ENCODE measurements at regions not wholly inside any gene's neighbourhood (a gene's known extent, or its start where the extent isn't known, plus 50 kb on each side); places are given as distances from the start of the nearest gene placed in this dataset.

- H3K27me3 ChIP-seq: no peaks in the 10 kb centered on the region
- H3K36me3 ChIP-seq: no peaks in the 10 kb centered on the region
- H3K27ac ChIP-seq: no peak overlapping the region
- H3K4me1 ChIP-seq: no peaks in the 10 kb centered on the region
- DNase-seq: no peak
- 62% methylated on average over 5 of the region's 5 CpGs for WGBS (ENCODE audit: insufficient coverage, low coverage, low lambda C conversion rate, missing lambda C conversion rate)
- no peak overlapping the region for H3K4me3 ChIP-seq
- ATAC-seq: no peak
- intact Hi-C loops (cut with DNase I): no loop called here
- no peaks in the 10 kb centered on the region for H3K9me3 ChIP-seq
- TF ChIP-seq CTCF (IDR thresholded peaks at IDR 0.05): no peak
- no peak for TF ChIP-seq POLR2A (IDR thresholded peaks at IDR 0.05)
Observed at GRCh38 chr4:147401221-147401620, 79.7 kb upstream of the EDNRA start.

DNA sequence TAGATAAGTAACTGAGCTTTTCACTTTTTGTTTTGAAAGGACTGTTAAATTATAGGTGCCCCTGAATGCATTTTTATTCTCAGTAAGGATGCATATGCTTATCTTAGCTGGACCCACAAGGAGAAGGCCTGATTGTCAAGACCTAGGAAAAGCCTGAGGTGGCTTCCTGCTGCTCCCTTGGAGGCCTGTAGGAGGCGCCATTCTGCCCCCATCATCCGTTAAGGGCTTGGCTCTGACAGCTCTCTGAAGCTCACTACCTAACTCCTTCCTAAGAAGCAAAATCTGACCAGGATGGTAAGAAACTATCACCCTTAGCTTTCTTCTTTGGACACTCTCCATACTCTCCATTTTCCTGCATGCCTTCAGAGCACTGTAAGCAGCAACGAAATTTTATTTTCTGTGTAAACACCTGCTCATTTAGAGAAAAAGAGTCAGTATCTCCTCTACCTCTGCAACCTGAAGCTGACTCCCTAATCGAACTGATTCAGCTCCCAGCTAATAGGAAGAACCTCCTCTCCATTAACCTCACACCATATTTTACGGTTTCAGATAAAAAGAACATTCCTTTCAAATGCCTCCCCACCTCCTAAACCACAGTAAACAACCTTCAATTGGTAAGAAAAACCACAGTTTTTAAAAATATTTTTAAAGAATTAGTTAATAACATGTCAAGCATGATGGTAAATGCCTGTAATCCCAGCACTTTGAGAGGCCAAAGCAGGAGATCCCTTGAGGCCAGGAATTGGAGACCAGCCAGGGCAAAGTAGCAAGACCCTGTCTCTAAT lies 73.4 kb upstream of the EDNRA start:
- no peaks in the 10 kb centered on the region for H3K36me3 ChIP-seq
- H3K9me3 ChIP-seq: no peaks in the 10 kb centered on the region
- no peak overlapping the region for H3K4me3 ChIP-seq
- H3K27me3 ChIP-seq: no peaks in the 10 kb centered on the region
- no peak overlapping the region for H3K27ac ChIP-seq
- no peak for ATAC-seq
- DNase-seq: no peak
- no peaks in the 10 kb centered on the region for H3K4me1 ChIP-seq
- TF ChIP-seq CTCF (IDR thresholded peaks at IDR 0.05) (peak in 1 of 4 donors; percentile 5), POLR2A (IDR thresholded peaks at IDR 0.05) (no peak)
- 18% methylated on average over 5 of the region's 5 CpGs for WGBS (ENCODE audit: insufficient coverage, low coverage, low lambda C conversion rate, missing lambda C conversion rate)
- intact Hi-C loops (cut with DNase I): no loop called here

DNA sequence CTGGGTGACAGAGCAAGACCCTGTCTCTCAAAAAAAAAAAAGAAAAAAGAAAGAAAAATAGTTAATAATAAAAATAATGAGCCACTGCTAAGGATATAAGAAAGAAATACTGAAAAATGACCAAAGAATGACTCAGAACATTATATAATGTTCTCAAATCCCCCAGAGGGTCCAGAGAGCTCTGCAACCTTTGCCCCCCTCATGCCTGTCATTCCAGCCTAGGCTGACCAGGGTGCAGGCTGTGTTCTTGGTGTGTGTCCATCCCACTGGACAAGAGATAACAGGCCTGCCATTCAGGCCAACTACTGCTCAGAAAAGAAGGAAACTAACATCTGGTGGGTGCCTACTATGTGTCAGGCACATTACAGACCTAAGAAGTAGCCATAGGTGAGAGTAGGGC lies 72.7 kb upstream of the EDNRA start:
- Histone ChIP-seq H3K36me3 (no peaks in the 10 kb centered on the region), H3K27ac (no peak overlapping the region), H3K27me3 (no peaks in the 10 kb centered on the region), H3K9me3 (no peaks in the 10 kb centered on the region), H3K4me3 (no peak overlapping the region), H3K4me1 (no peaks in the 10 kb centered on the region)
- no peak for ATAC-seq
- DNase-seq: no peak
- TF ChIP-seq POLR2A (IDR thresholded peaks at IDR 0.05): no peak
- TF ChIP-seq CTCF (IDR thresholded peaks at IDR 0.05): no peak
- intact Hi-C loops (cut with DNase I): no loop called here

DNA sequence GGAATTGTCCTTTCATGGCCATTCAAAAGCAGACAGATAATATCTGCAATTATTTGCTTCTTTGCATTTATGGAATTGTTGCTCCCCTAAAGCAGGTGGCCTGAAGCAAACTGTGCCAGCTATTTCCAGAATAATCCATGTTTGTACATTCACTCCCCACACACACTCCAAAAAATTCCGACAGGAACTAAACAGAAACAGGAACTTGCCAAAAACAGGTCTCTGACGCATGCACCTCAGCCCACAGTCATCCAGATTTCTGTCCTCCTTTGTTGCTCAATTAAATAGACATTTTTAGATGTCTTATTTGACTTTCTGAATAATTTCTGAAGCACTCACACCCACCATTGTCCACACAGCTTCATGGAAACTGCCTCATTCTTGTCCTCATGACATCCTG lies 71.5 kb upstream of the EDNRA start:
- WGBS (ENCODE audit: insufficient coverage, low coverage, low lambda C conversion rate, missing lambda C conversion rate): 47% methylated on average over 2 of the region's 2 CpGs

More for the DNA sequence above, 71.5 kb upstream of the EDNRA start:
- Histone ChIP-seq H3K4me3 (no peak overlapping the region), H3K9me3 (peaks cover 0 to 5% (median 0%) of the 10 kb centered on the region in 4 donors), H3K27me3 (no peaks in the 10 kb centered on the region), H3K4me1 (no peaks in the 10 kb centered on the region), H3K36me3 (no peaks in the 10 kb centered on the region), H3K27ac (no peak overlapping the region)
- TF ChIP-seq CTCF (IDR thresholded peaks at IDR 0.05) (no peak), POLR2A (IDR thresholded peaks at IDR 0.05) (no peak)
- DNase-seq (no peak), ATAC-seq (no peak)
- intact Hi-C loops (cut with DNase I): no loop called here
